ENCODE measurements at regions not wholly inside any gene's neighbourhood (a gene's known extent, or its start where the extent isn't known, plus 50 kb on each side); places are given as distances from the start of the nearest gene placed in this dataset.

DNA sequence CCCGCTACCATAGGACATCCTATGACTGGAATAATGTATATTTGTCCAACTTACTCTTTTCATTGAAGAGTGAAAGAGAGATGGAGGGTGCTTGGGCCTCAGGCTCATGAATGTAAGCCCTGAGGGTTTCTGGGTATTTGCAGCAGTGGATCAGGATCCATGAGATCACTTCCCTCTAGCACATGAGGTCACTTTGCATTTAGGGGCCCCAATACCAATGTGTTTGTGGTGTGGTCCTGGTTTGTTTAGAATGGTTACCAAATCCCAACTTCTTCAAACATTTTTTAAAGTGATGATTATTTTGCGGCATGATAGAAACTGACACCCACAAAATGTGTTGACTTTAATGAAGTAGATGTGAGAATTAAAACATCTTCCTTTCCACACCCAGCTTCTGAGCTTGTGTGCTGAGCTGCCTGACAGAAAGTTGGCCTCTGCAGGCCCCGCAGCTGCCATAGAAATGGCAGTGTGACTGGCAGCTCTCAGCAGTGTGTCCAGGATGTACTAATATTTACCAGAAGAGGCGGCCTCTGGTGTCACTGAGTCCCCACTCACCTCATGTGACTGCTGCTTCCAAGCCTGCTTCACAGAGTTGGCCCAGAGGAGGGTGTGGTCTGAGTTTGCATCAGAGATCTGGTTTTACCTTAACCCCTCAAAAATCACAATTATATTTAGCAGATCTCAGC lies 447.6 kb upstream of the NPVF start:
- Histone ChIP-seq H2AFZ (ENCODE audit: low read depth, low read length, poor library complexity, severe bottlenecking) (no peak overlapping the region), H3K9ac (ENCODE audit: low read length) (no peak overlapping the region), H3K79me2 (ENCODE audit: insufficient read depth, low read length) (no peaks in the 10 kb centered on the region), H4K20me1 (ENCODE audit: insufficient read depth) (no peaks in the 10 kb centered on the region), H3K4me1 (ENCODE audit: control insufficient read depth in 1 of 2, insufficient read depth in 2 of 2, low read length in 2 of 2) (no peaks in the 10 kb centered on the region), H3K36me3 (ENCODE audit: control insufficient read depth in 1 of 2, insufficient read depth in 2 of 2, low read length in 2 of 2) (no peaks in the 10 kb centered on the region), H3K9me3 (ENCODE audit: control insufficient read depth in 1 of 2, insufficient read depth in 1 of 2, low read depth in 1 of 2, low read length in 2 of 2) (no peaks in the 10 kb centered on the region), H3K4me2 (ENCODE audit: low read length) (no peak overlapping the region), H3K27ac (ENCODE audit: low read depth, low read length) (no peak overlapping the region), H3K9me2 (ENCODE audit: insufficient read depth) (no peaks in the 10 kb centered on the region), H3K27me3 (ENCODE audit: insufficient read depth, low read length) (peaks cover 30% of the 10 kb centered on the region), H3K4me3 (replicated peaks in 1 of 2; ENCODE audit: low read depth in 1 of 2, low read length in 2 of 2) (no peak overlapping the region)
- no peak for DNase-seq (ENCODE audit: low read depth, low spot score)
- no peak for ATAC-seq
- TF ChIP-seq POLR2AphosphoS5 (IDR thresholded peaks at IDR 0.05; ENCODE audit: low read depth, low read length) (no peak), ZNF274 (IDR thresholded peaks at IDR 0.05; ENCODE audit: low read depth, low read length) (no peak), SP1 (IDR thresholded peaks at IDR 0.05; ENCODE audit: low read depth) (no peak), POLR2A (IDR thresholded peaks at IDR 0.05; ENCODE audit: borderline replicate concordance, extremely low read depth, insufficient read depth, insufficient read length) (no peak), RAD21 (IDR thresholded peaks at IDR 0.05; ENCODE audit: low read depth) (no peak), CBX3 (IDR thresholded peaks at IDR 0.05; ENCODE audit: low read depth) (no peak), JUND (IDR thresholded peaks at IDR 0.05) (no peak), FOSL1 (IDR thresholded peaks at IDR 0.05; ENCODE audit: low read depth) (no peak), SIN3A (IDR thresholded peaks at IDR 0.05; ENCODE audit: low read depth) (no peak)
- TF ChIP-seq, protein P1, sequence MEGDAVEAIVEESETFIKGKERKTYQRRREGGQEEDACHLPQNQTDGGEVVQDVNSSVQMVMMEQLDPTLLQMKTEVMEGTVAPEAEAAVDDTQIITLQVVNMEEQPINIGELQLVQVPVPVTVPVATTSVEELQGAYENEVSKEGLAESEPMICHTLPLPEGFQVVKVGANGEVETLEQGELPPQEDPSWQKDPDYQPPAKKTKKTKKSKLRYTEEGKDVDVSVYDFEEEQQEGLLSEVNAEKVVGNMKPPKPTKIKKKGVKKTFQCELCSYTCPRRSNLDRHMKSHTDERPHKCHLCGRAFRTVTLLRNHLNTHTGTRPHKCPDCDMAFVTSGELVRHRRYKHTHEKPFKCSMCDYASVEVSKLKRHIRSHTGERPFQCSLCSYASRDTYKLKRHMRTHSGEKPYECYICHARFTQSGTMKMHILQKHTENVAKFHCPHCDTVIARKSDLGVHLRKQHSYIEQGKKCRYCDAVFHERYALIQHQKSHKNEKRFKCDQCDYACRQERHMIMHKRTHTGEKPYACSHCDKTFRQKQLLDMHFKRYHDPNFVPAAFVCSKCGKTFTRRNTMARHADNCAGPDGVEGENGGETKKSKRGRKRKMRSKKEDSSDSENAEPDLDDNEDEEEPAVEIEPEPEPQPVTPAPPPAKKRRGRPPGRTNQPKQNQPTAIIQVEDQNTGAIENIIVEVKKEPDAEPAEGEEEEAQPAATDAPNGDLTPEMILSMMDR (IDR thresholded peaks at IDR 0.05 in 2 of 3, conservative IDR thresholded peaks at IDR 0.05 in 1 of 3; ENCODE audit: borderline replicate concordance in 1 of 3, insufficient read depth in 1 of 3, low read depth in 2 of 3, low read length in 2 of 3) = no peak
- TF ChIP-seq, protein P2, sequence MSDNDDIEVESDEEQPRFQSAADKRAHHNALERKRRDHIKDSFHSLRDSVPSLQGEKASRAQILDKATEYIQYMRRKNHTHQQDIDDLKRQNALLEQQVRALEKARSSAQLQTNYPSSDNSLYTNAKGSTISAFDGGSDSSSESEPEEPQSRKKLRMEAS (IDR thresholded peaks at IDR 0.05) = no peak
- intact Hi-C loops (cut with micrococcal nuclease) = no loop called here
- no TSS peak for BruUV-seq (replicated peaks)
- POLR2A ChIA-PET = no interaction called here
- CTCF ChIA-PET = no interaction called here
- RAD21 ChIA-PET (ENCODE audit: low non-redundant PET in 1 of 2, low total read pairs in 2 of 2, uncharacterized antibody in 2 of 2, unreplicated experiment in 2 of 2) = no interaction called here

Measured in HCT116 (cell line).